Spleen (tissue), 11 donors: ENCODE measurements at regions not wholly inside any gene's neighbourhood (a gene's known extent, or its start where the extent isn't known, plus 50 kb on each side); places are given as distances from the start of the nearest gene placed in this dataset.

ENCODE experiments used
- DNase-seq: peaks from one replicate; pipeline ENCODE4 v3.0.0-alpha.2; 2020
- H3K27ac ChIP-seq, 8 donors: fragments of 200-600 bp; sonication (generic) in 7 of 8; 1 replicate in 4 of 8; 2 replicates in 4 of 8; pipeline versions ENCODE4 v1.5.0 to v1.8.0; 2016 to 2021; ENCODE audit warnings: inconsistent platforms in 4 of 8, mild to moderate bottlenecking in 4 of 8, moderate library complexity in 1 of 8
- H3K27me3 ChIP-seq, 7 donors: fragments of 200-600 bp; sonication (generic) in 6 of 7; replicated peaks in 1 of 7; 1 replicate in 4 of 7; 2 replicates in 3 of 7; pipeline versions ENCODE4 v1.5.0 to v1.8.0; 2016 to 2021; ENCODE audit warnings: inconsistent platforms in 3 of 7, mild to moderate bottlenecking in 1 of 7
- H3K36me3 ChIP-seq, 6 donors: fragments of 200-600 bp; sonication (generic) in 5 of 6; 1 replicate in 4 of 6; 2 replicates in 2 of 6; pipeline versions ENCODE4 v1.5.0 to v1.8.0; 2016 to 2021; ENCODE audit warnings: inconsistent platforms in 2 of 6
- H3K4me1 ChIP-seq, 6 donors: fragments of 200-600 bp; sonication (generic) in 5 of 6; 1 replicate in 3 of 6; 2 replicates in 3 of 6; pipeline versions ENCODE4 v1.5.0 to v1.8.0; 2016 to 2021; ENCODE audit warnings: inconsistent platforms in 3 of 6
- H3K4me3 ChIP-seq, 8 donors: fragments of 200-600 bp; sonication (generic) in 7 of 8; 1 replicate in 4 of 8; 2 replicates in 4 of 8; pipeline versions ENCODE4 v1.5.0 to v1.8.0; 2016 to 2021; ENCODE audit warnings: inconsistent platforms in 4 of 8, mild to moderate bottlenecking in 4 of 8, moderate library complexity in 2 of 8
- H3K9me3 ChIP-seq, 8 donors: fragments of 200-600 bp; sonication (generic) in 7 of 8; 1 replicate in 4 of 8; 2 replicates in 4 of 8; pipeline versions ENCODE4 v1.5.0 to v1.8.0; 2016 to 2021; ENCODE audit warnings: inconsistent platforms in 4 of 8
- POLR2A ChIP-seq, 3 donors: fragments of 450-650 bp; IDR thresholded peaks; one replicate each; pipeline ENCODE4 v1.5.1; 2017; ENCODE audit warnings: antibody characterized with exemption in 3 of 3, mild to moderate bottlenecking in 1 of 3
- POLR2AphosphoS5 ChIP-seq, 3 donors: sonication (generic); formaldehyde crosslinking; IDR thresholded peaks; one replicate each; pipeline ENCODE4 v1.5.1; 2017; ENCODE audit warnings: antibody characterized with exemption in 3 of 3
- WGBS, 5 donors: extraction: QIAGEN DNeasy Blood & Tissue Kit in 3 of 5; methylation state at CpG; one replicate each; pipeline versions ENCODE4 v1.1.5 to v1.1.7; 2013 to 2018; 5-methylcytosine and 5-hydroxymethylcytosine counted together
- intact Hi-C: fragments of 100-400 bp; cut with DNase I; formaldehyde crosslinking; loops from one replicate; pipeline ENCODE4 v1.15.0; 2023; ENCODE audit warnings: low total_unique reads
- TF ChIP-seq, protein P1 (sequence below), 11 experiments: fragments of 200-600 bp in 7 of 11; fragments of 450-650 bp in 4 of 11; sonication (generic) in 4 of 11; IDR thresholded peaks in 8 of 11; conservative IDR thresholded peaks in 3 of 11; 1 replicate in 7 of 11; 2 replicates in 4 of 11; pipeline versions ENCODE4 v1.4.0 to v1.8.0; 2016 to 2021; ENCODE audit warnings: antibody characterized with exemption in 11 of 11, inconsistent platforms in 4 of 11, mild to moderate bottlenecking in 1 of 11
- donor health status: healthy with polysubstance abuse.
- donor health status: DM: no; HTN: no; CAD: no; lungs with moderate emphysema.
- donor health status: DM: no; HTN: no; CAD: no.
- donor health status: Bipolar disorder and iron deficiency.
- donor health status: healthy.
- donor health status: DM: no; HTN: no; CAD: no.
- donor health status: DM: yes; HTN: yes; CAD: no.

- Histone ChIP-seq H3K4me1 (no peaks in the 10 kb centered on the region), H3K27me3 (no peaks in the 10 kb centered on the region), H3K4me3 (no peak overlapping the region), H3K36me3 (no peaks in the 10 kb centered on the region), H3K9me3 (peaks cover 0 to 12% (median 3%) of the 10 kb centered on the region in 8 donors), H3K27ac (no peak overlapping the region)
- DNase-seq: no peak
- TF ChIP-seq, protein P1, sequence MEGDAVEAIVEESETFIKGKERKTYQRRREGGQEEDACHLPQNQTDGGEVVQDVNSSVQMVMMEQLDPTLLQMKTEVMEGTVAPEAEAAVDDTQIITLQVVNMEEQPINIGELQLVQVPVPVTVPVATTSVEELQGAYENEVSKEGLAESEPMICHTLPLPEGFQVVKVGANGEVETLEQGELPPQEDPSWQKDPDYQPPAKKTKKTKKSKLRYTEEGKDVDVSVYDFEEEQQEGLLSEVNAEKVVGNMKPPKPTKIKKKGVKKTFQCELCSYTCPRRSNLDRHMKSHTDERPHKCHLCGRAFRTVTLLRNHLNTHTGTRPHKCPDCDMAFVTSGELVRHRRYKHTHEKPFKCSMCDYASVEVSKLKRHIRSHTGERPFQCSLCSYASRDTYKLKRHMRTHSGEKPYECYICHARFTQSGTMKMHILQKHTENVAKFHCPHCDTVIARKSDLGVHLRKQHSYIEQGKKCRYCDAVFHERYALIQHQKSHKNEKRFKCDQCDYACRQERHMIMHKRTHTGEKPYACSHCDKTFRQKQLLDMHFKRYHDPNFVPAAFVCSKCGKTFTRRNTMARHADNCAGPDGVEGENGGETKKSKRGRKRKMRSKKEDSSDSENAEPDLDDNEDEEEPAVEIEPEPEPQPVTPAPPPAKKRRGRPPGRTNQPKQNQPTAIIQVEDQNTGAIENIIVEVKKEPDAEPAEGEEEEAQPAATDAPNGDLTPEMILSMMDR (IDR thresholded peaks at IDR 0.05 in 8 of 11, conservative IDR thresholded peaks at IDR 0.05 in 3 of 11): no peak
- no peak for TF ChIP-seq POLR2AphosphoS5 (IDR thresholded peaks at IDR 0.05)
- TF ChIP-seq POLR2A (IDR thresholded peaks at IDR 0.05): no peak
- WGBS, 5 donors: 63 to 81% (median 77%) methylated on average over 2 of the region's 2 CpGs
- intact Hi-C loops: no loop called here
Observed at GRCh38 chr13:53188120-53188519, 159.5 kb downstream of the OLFM4 start.

- Histone ChIP-seq H3K27ac (no peak overlapping the region), H3K4me3 (no peak overlapping the region), H3K4me1 (no peaks in the 10 kb centered on the region), H3K27me3 (no peaks in the 10 kb centered on the region), H3K36me3 (no peaks in the 10 kb centered on the region), H3K9me3 (peaks cover 0 to 8% (median 2%) of the 10 kb centered on the region in 8 donors)
- DNase-seq: no peak
- intact Hi-C loops: no loop called here
- TF ChIP-seq POLR2A (IDR thresholded peaks at IDR 0.05) (no peak), POLR2AphosphoS5 (IDR thresholded peaks at IDR 0.05) (no peak)
- TF ChIP-seq, protein P1 (IDR thresholded peaks at IDR 0.05 in 8 of 11, conservative IDR thresholded peaks at IDR 0.05 in 3 of 11): no peak
- 69 to 78% (median 76%) methylated on average over 1 of the region's 1 CpG for WGBS, 5 donors
Observed at GRCh38 chr13:53189162-53189561, 160.5 kb downstream of the OLFM4 start.

DNA sequence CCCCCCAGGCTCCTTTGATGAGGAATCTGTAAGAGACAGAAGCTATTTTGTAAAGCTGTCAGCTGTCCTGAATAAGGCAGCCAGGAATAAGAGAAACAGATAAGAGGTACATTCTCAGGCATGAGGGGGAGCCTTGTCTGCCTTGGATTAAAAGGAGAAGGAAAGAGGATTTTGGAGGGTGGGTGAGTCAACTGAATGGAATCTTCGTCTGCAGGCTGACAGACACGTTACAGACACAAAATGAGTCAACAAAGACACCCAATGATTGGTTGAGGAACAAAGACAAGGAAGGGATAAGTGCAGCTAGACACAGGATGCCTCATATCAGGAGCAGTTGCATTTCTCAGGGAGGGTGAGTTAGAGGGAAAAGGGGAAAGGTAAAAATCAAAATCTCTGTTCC is 162.5 kb downstream of the OLFM4 start:
- 13 to 25% (median 21%) methylated on average over 2 of the region's 2 CpGs for WGBS, 5 donors
- TF ChIP-seq, protein P1 (IDR thresholded peaks at IDR 0.05 in 8 of 11, conservative IDR thresholded peaks at IDR 0.05 in 3 of 11): no peak
- no peak for TF ChIP-seq POLR2A (IDR thresholded peaks at IDR 0.05)
- TF ChIP-seq POLR2AphosphoS5 (IDR thresholded peaks at IDR 0.05): no peak

DNA sequence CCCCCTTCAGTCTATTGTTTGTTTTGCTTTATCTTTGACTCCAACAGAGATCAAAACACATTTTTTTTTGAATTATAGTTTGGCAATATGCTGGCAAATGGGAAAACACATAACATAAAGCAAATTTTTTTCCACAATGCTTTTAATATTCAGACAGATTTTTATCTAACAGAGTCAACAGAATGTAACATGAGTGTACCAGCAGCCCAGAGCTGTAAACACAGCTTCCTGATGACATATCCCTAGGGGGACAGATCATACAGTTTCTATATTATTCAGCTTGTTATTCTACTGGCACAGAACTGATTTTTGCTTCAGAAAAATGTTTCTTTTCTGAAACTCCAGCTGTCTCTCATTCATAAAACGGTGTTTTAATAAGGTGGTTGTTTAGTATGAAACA is 168.8 kb downstream of the OLFM4 start:
- Histone ChIP-seq H3K27ac (no peak overlapping the region), H3K36me3 (no peaks in the 10 kb centered on the region), H3K9me3 (peaks cover 0 to 16% (median 0%) of the 10 kb centered on the region in 8 donors), H3K4me1 (peaks cover 0 to 9% (median 4%) of the 10 kb centered on the region in 6 donors), H3K4me3 (no peak overlapping the region), H3K27me3 (peaks cover 0 to 35% (median 24%) of the 10 kb centered on the region in 7 donors)
- intact Hi-C loops: no loop called here
- no peak for DNase-seq
- TF ChIP-seq, protein P1 (IDR thresholded peaks at IDR 0.05 in 8 of 11, conservative IDR thresholded peaks at IDR 0.05 in 3 of 11): no peak
- TF ChIP-seq POLR2AphosphoS5 (IDR thresholded peaks at IDR 0.05): no peak
- no peak for TF ChIP-seq POLR2A (IDR thresholded peaks at IDR 0.05)
- 52 to 85% (median 73%) methylated on average over 1 of the region's 1 CpG for WGBS, 5 donors

More for the DNA sequence above, 162.5 kb downstream of the OLFM4 start:
- intact Hi-C loops: no loop called here
- no peaks in the 10 kb centered on the region for H3K4me1 ChIP-seq
- H3K27ac ChIP-seq: no peak overlapping the region
- no peak overlapping the region for H3K4me3 ChIP-seq
- DNase-seq: no peak
- no peaks in the 10 kb centered on the region for H3K36me3 ChIP-seq
- H3K9me3 ChIP-seq: no peaks in the 10 kb centered on the region
- H3K27me3 ChIP-seq: no peaks in the 10 kb centered on the region
